GM12878 (cell line): ENCODE measurements at regions not wholly inside any gene's neighbourhood (a gene's known extent, or its start where the extent isn't known, plus 50 kb on each side); places are given as distances from the start of the nearest gene placed in this dataset.

Experiments
- ATAC-seq: fragments of 200-7000 bp; cut with Tn5 transposase; 3 replicates; pipeline ENCODE4 v1.9.1; 2020; ENCODE audit warnings: mild to moderate bottlenecking, moderate library complexity
- BruUV-seq: library from RNA; stranded (reverse); fragments of 400-500 nt; replicated peaks from 2 replicates; lab custom pipeline; 2021; lab: Mats Ljungman, UMichigan
- CTCF ChIA-PET: fragments of 300-600 bp; sonication (Branson Sonifier 250); formaldehyde crosslinking; extraction: SDS; loops from one replicate; lab custom pipeline; 2021; ENCODE audit warnings: inconsistent platforms; lab: Yijun Ruan, JAX
- POLR2A ChIA-PET: fragments of 350-600 bp; formaldehyde crosslinking; extraction: SDS; loops from one replicate; lab custom pipeline; 2021; ENCODE audit warnings: inconsistent platforms; lab: Charles Lee
- RAD21 ChIA-PET: fragments of 300-600 bp; sonication (Branson Sonifier 250); formaldehyde crosslinking; loops from one replicate; lab custom pipeline; 2023; ENCODE audit warnings: antibody characterized with exemption; ENCODE audit not compliant: unreplicated experiment; lab: Charles Lee
- SMC1A ChIA-PET: fragments of 300-600 bp; sonication (Branson Sonifier 250); formaldehyde crosslinking; loops from one replicate; lab custom pipeline; 2023; ENCODE audit not compliant: unreplicated experiment, uncharacterized antibody; lab: Charles Lee
- DNase-seq: peaks from one replicate; pipeline ENCODE4 v3.0.0-alpha.2; 2011; ENCODE audit warnings: low read depth, low spot score
- FAIRE-seq: peaks from 3 replicates; lab custom pipeline; 2011; peaks lifted over from hg19 to GRCh38; lab: Jason Lieb, UNC
- H2AFZ ChIP-seq: 2 replicates; pipeline ENCODE4 v1.6.0; 2011; ENCODE audit warnings: low read depth, low read length, control low read depth; ENCODE audit not compliant: control insufficient read depth
- H3K27ac ChIP-seq: 2 replicates; pipeline ENCODE4 v1.5.1; 2011; ENCODE audit warnings: control low read depth; ENCODE audit not compliant: control insufficient read depth, insufficient read depth
- H3K27me3 ChIP-seq, 2 experiments: replicated peaks in 1 of 2; 2 replicates each; pipeline versions ENCODE4 v1.6.0 to v1.6.1; 2011; ENCODE audit warnings: low read length in 1 of 2; ENCODE audit not compliant: control insufficient read depth in 2 of 2, insufficient read depth in 2 of 2
- H3K36me3 ChIP-seq, 2 experiments: 2 replicates each; pipeline ENCODE4 v1.5.1; 2011; ENCODE audit warnings: low read length in 1 of 2; ENCODE audit not compliant: control insufficient read depth in 2 of 2, insufficient read depth in 2 of 2
- H3K4me1 ChIP-seq: 2 replicates; pipeline ENCODE4 v1.6.1; 2011; ENCODE audit warnings: mild to moderate bottlenecking, low read length, moderate library complexity, mixed read lengths; ENCODE audit not compliant: control insufficient read depth, insufficient read depth
- H3K4me2 ChIP-seq: 2 replicates; pipeline ENCODE4 v1.6.0; 2011; ENCODE audit warnings: control low read depth; ENCODE audit not compliant: control insufficient read depth, insufficient read depth
- H3K4me3 ChIP-seq: fragments of 200-600 bp; sonication (generic); 2 replicates; pipeline ENCODE4 v1.5.1; 2016
- H3K79me2 ChIP-seq: 2 replicates; pipeline ENCODE4 v1.6.0; 2011; ENCODE audit warnings: low read length; ENCODE audit not compliant: control insufficient read depth, insufficient read depth
- H3K9ac ChIP-seq: 2 replicates; pipeline ENCODE4 v1.8.0; 2011; ENCODE audit warnings: low read length, control low read depth, mixed read lengths; ENCODE audit not compliant: control insufficient read depth, insufficient read depth
- H3K9me3 ChIP-seq: replicated peaks from 3 replicates; pipeline ENCODE4 v1.5.1; 2011; ENCODE audit warnings: mild to moderate bottlenecking, low read length; ENCODE audit not compliant: control insufficient read depth, insufficient read depth
- H4K20me1 ChIP-seq: 2 replicates; pipeline ENCODE4 v1.6.0; 2011; ENCODE audit not compliant: control insufficient read depth, insufficient read depth
- EED ChIP-seq: sonication (generic); IDR thresholded peaks from 2 replicates; pipeline ENCODE4 v1.6.1; 2016; ENCODE audit warnings: antibody characterized with exemption, low read depth
- ESRRA ChIP-seq: IDR thresholded peaks from 2 replicates; pipeline ENCODE4 v1.6.1; 2012; ENCODE audit warnings: mild to moderate bottlenecking, low read length, improper control_type of control experiment
- MYB ChIP-seq: fragments of 150-350 bp; IDR thresholded peaks from 2 replicates; pipeline ENCODE4 v1.6.1; 2014; ENCODE audit warnings: mild to moderate bottlenecking, low read depth, low read length, borderline replicate concordance
- POLR2A ChIP-seq: IDR thresholded peaks from 2 replicates; pipeline ENCODE4 v1.6.1; 2011; ENCODE audit warnings: low read depth, mild to moderate bottlenecking, low read length
- POLR2AphosphoS5 ChIP-seq: IDR thresholded peaks from 2 replicates; pipeline ENCODE4 v1.6.1; 2011; ENCODE audit warnings: mild to moderate bottlenecking, low read length, inconsistent platforms
- RBBP5 ChIP-seq: fragments of 200-600 bp; sonication (generic); conservative IDR thresholded peaks from 2 replicates; pipeline ENCODE4 v1.6.1; 2016
- SP1 ChIP-seq: IDR thresholded peaks from one replicate; pipeline ENCODE4 v1.6.1; 2011; ENCODE audit warnings: low read depth, low read length
- TCF7 ChIP-seq: IDR thresholded peaks from 2 replicates; pipeline ENCODE4 v1.6.1; 2014; ENCODE audit warnings: antibody characterized with exemption, borderline replicate concordance
- YBX1 ChIP-seq: fragments of 450-650 bp; IDR thresholded peaks from 2 replicates; pipeline ENCODE4 v1.6.1; 2016; ENCODE audit warnings: antibody characterized with exemption
- ZBTB40 ChIP-seq: fragments of 450-650 bp; IDR thresholded peaks from 2 replicates; pipeline ENCODE4 v1.6.1; 2016; ENCODE audit warnings: mild to moderate bottlenecking, moderate library complexity, borderline replicate concordance
- ZNF687 ChIP-seq: fragments of 450-650 bp; IDR thresholded peaks from 2 replicates; pipeline ENCODE4 v1.6.1; 2017; ENCODE audit warnings: mild to moderate bottlenecking, moderate library complexity
- WGBS: methylation state at CpG from one replicate; pipeline ENCODE4 v1.1.6; 2016; ENCODE audit warnings: low lambda C conversion rate; ENCODE audit not compliant: insufficient replicate concordance, insufficient coverage; ENCODE audit errors: missing lambda C conversion rate; 5-methylcytosine and 5-hydroxymethylcytosine counted together
- in situ Hi-C: fragments of 300-500 bp; cut with MboI; formaldehyde crosslinking; loops from 9 replicates; pipeline ENCODE4 v1.14.3; 2018; ENCODE audit warnings: mixed read lengths
- intact Hi-C: fragments of 100-400 bp; cut with micrococcal nuclease; formaldehyde crosslinking; loops from one replicate; pipeline ENCODE4 v1.14.2; 2022; ENCODE audit not compliant: unreplicated experiment
- TF ChIP-seq, protein P1 (sequence below): fragments of 450-650 bp; IDR thresholded peaks from 2 replicates; pipeline ENCODE4 v1.6.1; 2017; ENCODE audit warnings: mild to moderate bottlenecking

- no peak for TF ChIP-seq ZNF687
- TF ChIP-seq ZBTB40: no peak
These were observed 81.7 kb upstream of the DOCK9 start (continued) for GRCh38 chr13:99059498-99060075.

DNA sequence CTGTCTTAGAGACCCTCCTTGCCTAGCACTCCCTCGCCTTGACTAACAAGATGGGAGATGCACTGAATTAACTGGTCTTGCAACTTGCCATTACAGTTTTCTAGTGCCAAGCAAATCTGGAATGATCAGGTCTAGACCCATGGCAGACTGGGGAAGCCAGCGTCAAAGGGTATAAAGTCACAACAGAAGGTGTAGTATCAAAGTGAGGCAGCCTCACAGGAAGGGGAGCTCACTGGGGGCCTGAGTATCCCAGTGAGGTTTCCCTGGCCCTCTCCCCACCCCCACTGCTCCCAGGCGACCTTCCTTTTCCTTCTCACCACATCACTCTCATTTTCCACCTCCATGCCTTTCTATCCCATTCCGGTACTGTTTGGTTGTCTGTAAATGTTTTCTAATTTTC is 83.5 kb upstream of the DOCK9 start:
- Histone ChIP-seq H3K4me3 (no peak overlapping the region), H3K4me2 (no peak overlapping the region), H2AFZ (no peak overlapping the region), H3K27me3 (no peaks in the 10 kb centered on the region), H3K9ac (no peak overlapping the region), H3K4me1 (no peaks in the 10 kb centered on the region), H3K79me2 (no peaks in the 10 kb centered on the region), H4K20me1 (no peaks in the 10 kb centered on the region), H3K9me3 (no peaks in the 10 kb centered on the region; the same call in 2 of the 3 replicates), H3K27ac (no peak overlapping the region), H3K36me3 (no peaks in the 10 kb centered on the region)
- POLR2A ChIA-PET: no interaction called here
- ATAC-seq: no peak
- SMC1A ChIA-PET: no interaction called here
- no TSS peak for BruUV-seq
- intact Hi-C loops: no loop called here
- CTCF ChIA-PET: no interaction called here
- DNase-seq: no peak
- WGBS: 57% methylated on average over 4 of the region's 4 CpGs
- RAD21 ChIA-PET: no interaction called here
- no peak for FAIRE-seq
- in situ Hi-C loops: no loop called here
- no peak for TF ChIP-seq SP1
- no peak for TF ChIP-seq RBBP5
- TF ChIP-seq POLR2AphosphoS5: no peak
- no peak for TF ChIP-seq POLR2A
- no peak for TF ChIP-seq ESRRA
- TF ChIP-seq TCF7: no peak
- TF ChIP-seq, protein P1, sequence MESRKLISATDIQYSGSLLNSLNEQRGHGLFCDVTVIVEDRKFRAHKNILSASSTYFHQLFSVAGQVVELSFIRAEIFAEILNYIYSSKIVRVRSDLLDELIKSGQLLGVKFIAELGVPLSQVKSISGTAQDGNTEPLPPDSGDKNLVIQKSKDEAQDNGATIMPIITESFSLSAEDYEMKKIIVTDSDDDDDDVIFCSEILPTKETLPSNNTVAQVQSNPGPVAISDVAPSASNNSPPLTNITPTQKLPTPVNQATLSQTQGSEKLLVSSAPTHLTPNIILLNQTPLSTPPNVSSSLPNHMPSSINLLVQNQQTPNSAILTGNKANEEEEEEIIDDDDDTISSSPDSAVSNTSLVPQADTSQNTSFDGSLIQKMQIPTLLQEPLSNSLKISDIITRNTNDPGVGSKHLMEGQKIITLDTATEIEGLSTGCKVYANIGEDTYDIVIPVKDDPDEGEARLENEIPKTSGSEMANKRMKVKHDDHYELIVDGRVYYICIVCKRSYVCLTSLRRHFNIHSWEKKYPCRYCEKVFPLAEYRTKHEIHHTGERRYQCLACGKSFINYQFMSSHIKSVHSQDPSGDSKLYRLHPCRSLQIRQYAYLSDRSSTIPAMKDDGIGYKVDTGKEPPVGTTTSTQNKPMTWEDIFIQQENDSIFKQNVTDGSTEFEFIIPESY: no peak
- TF ChIP-seq MYB: no peak
- no peak for TF ChIP-seq EED
- TF ChIP-seq YBX1: no peak
